ENCODE measurements at regions not wholly inside any gene's neighbourhood (a gene's known extent, or its start where the extent isn't known, plus 50 kb on each side); places are given as distances from the start of the nearest gene placed in this dataset.
"Not testable (repeated sequence)": the region's sequence is repeated elsewhere in the genome, so short reads cannot be mapped to it uniquely, and the experiment has no call there.

- TF ChIP-seq CTCF (conservative IDR thresholded peaks at IDR 0.05 in 1 of 2, IDR thresholded peaks at IDR 0.05 in 1 of 2; ENCODE audit: extremely low read depth in 1 of 2, insufficient read depth in 1 of 2, low read depth in 1 of 2, low read length in 2 of 2); EZH2 (IDR thresholded peaks at IDR 0.05; ENCODE audit: borderline replicate concordance, low read length): not testable (repeated sequence)
Measured at GRCh38 chr21:9073010-9073409, 1448.4 kb upstream of the TPTE start.

Data from mammary epithelial cell (primary cell).